Neural progenitor cell (in vitro differentiated cells): ENCODE measurements at regions not wholly inside any gene's neighbourhood (a gene's known extent, or its start where the extent isn't known, plus 50 kb on each side); places are given as distances from the start of the nearest gene placed in this dataset.
A peak's percentile ranks its signal among the peaks of the same experiment; 100 is the strongest.
"Not testable (repeated sequence)": the region's sequence is repeated elsewhere in the genome, so short reads cannot be mapped to it uniquely, and the experiment has no call there.

Experiments used
- DNase-seq: peaks from one replicate; pipeline ENCODE4 v3.0.0-alpha.2; 2016; ENCODE audit warnings: low spot score
- H2AFZ ChIP-seq: fragments of 200-600 bp; sonication (generic); replicated peaks from 2 replicates; pipeline ENCODE4 v1.6.1; 2016; ENCODE audit warnings: antibody characterized with exemption
- H3F3A ChIP-seq: fragments of 200-600 bp; sonication (generic); 2 replicates; pipeline ENCODE4 v1.6.1; 2016; ENCODE audit warnings: antibody characterized with exemption, low read depth
- H3K27ac ChIP-seq: fragments of 200-600 bp; sonication (generic); 2 replicates; pipeline ENCODE4 v1.5.1; 2016; ENCODE audit warnings: mild to moderate bottlenecking
- H3K27me3 ChIP-seq: fragments of 200-600 bp; sonication (generic); 2 replicates; pipeline ENCODE4 v1.6.1; 2016; ENCODE audit warnings: mild to moderate bottlenecking, moderate library complexity
- H3K36me3 ChIP-seq: fragments of 200-600 bp; sonication (generic); 2 replicates; pipeline ENCODE4 v1.5.1; 2016
- H3K4me1 ChIP-seq: fragments of 200-600 bp; sonication (generic); 2 replicates; pipeline ENCODE4 v1.6.1; 2016; ENCODE audit warnings: mixed run types
- H3K4me2 ChIP-seq: fragments of 200-600 bp; sonication (generic); 2 replicates; pipeline ENCODE4 v1.6.1; 2016
- H3K4me3 ChIP-seq: fragments of 200-600 bp; sonication (generic); 2 replicates; pipeline ENCODE4 v1.5.1; 2016
- H3K79me2 ChIP-seq: fragments of 200-600 bp; sonication (generic); 2 replicates; pipeline ENCODE4 v1.6.1; 2016; ENCODE audit warnings: low read depth
- H3K9ac ChIP-seq: fragments of 200-600 bp; sonication (generic); 2 replicates; pipeline ENCODE4 v1.6.1; 2016
- H3K9me3 ChIP-seq: fragments of 200-600 bp; sonication (generic); 2 replicates; pipeline ENCODE4 v1.5.1; 2016; ENCODE audit warnings: low read depth
- H4K20me1 ChIP-seq: fragments of 200-600 bp; sonication (generic); 2 replicates; pipeline ENCODE4 v1.6.1; 2016; ENCODE audit warnings: low read depth
- H3K27ac Mint-ChIP-seq: 3 replicates; pipeline ENCODE4 v1.8.0; 2021; ENCODE audit warnings: mixed read lengths
- H3K27me3 Mint-ChIP-seq: 2 replicates; pipeline ENCODE4 v1.8.0; 2022; ENCODE audit warnings: low read depth, mild to moderate bottlenecking, inconsistent platforms, moderate library complexity, mixed read lengths; ENCODE audit not compliant: insufficient read depth
- H3K36me3 Mint-ChIP-seq: 3 replicates; pipeline ENCODE4 v1.8.0; 2021; ENCODE audit warnings: mixed read lengths
- H3K4me1 Mint-ChIP-seq: 3 replicates; pipeline ENCODE4 v1.8.0; 2021; ENCODE audit warnings: mixed read lengths
- H3K4me3 Mint-ChIP-seq: 3 replicates; pipeline ENCODE4 v1.8.0; 2021; ENCODE audit warnings: mild to moderate bottlenecking, moderate library complexity, mixed read lengths
- H3K9me3 Mint-ChIP-seq: 3 replicates; pipeline ENCODE4 v1.8.0; 2020; ENCODE audit warnings: mixed read lengths
- EZH2 ChIP-seq: fragments of 200-600 bp; sonication (generic); IDR thresholded peaks from 2 replicates; pipeline ENCODE4 v1.6.1; 2017; ENCODE audit warnings: antibody characterized with exemption, mild to moderate bottlenecking, moderate library complexity
- EZH2phosphoT487 ChIP-seq: fragments of 200-600 bp; sonication (generic); IDR thresholded peaks from 2 replicates; pipeline ENCODE4 v1.6.1; 2017; ENCODE audit warnings: antibody characterized with exemption
- TF ChIP-seq, protein P1 (sequence below): fragments of 200-600 bp; sonication (generic); IDR thresholded peaks from 2 replicates; pipeline ENCODE4 v1.5.1; 2017; ENCODE audit warnings: antibody characterized with exemption, mild to moderate bottlenecking

DNA sequence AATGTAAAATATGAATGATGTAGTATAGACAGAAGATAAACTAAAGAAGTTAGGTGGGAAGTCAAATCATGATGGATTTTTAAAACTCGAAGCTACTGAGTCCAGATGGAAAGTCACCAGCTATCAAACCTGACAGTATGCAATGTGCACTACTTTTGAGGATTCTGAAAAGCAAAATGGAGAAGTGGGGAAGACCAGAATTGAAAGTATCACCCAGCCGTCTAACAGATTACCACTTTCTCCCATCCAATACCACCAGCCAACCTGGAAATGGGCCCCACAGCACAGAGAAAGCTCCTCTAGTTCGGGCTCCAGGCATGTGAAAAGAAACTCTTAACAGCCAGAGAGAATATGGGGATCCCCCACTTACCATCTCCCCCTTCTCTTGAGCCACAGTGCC, 67.9 kb upstream of the SRRM3 start:
- Mint-ChIP-seq H3K9me3 (no peaks in the 10 kb centered on the region), H3K27me3 (peaks cover 7% of the 10 kb centered on the region), H3K4me3 (no peak overlapping the region), H3K27ac (no peak overlapping the region), H3K4me1 (peaks cover 6% of the 10 kb centered on the region), H3K36me3 (no peaks in the 10 kb centered on the region)
- H3K79me2 ChIP-seq, result no peaks in the 10 kb centered on the region
- TF ChIP-seq EZH2phosphoT487 (no peak), EZH2 (no peak)
- TF ChIP-seq, protein P1, sequence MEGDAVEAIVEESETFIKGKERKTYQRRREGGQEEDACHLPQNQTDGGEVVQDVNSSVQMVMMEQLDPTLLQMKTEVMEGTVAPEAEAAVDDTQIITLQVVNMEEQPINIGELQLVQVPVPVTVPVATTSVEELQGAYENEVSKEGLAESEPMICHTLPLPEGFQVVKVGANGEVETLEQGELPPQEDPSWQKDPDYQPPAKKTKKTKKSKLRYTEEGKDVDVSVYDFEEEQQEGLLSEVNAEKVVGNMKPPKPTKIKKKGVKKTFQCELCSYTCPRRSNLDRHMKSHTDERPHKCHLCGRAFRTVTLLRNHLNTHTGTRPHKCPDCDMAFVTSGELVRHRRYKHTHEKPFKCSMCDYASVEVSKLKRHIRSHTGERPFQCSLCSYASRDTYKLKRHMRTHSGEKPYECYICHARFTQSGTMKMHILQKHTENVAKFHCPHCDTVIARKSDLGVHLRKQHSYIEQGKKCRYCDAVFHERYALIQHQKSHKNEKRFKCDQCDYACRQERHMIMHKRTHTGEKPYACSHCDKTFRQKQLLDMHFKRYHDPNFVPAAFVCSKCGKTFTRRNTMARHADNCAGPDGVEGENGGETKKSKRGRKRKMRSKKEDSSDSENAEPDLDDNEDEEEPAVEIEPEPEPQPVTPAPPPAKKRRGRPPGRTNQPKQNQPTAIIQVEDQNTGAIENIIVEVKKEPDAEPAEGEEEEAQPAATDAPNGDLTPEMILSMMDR, result no peak
- H2AFZ ChIP-seq, result peak overlapping the region; percentile 26
- H3K9me3 ChIP-seq, result no peaks in the 10 kb centered on the region
- no peak overlapping the region for H3K4me3 ChIP-seq
- H3K27me3 ChIP-seq, result no peaks in the 10 kb centered on the region
- H3K4me2 ChIP-seq, result no peak overlapping the region
- no peak overlapping the region for H3K27ac ChIP-seq
- H3K36me3 ChIP-seq, result no peaks in the 10 kb centered on the region
- H4K20me1 ChIP-seq, result no peaks in the 10 kb centered on the region
- no peaks in the 10 kb centered on the region for H3K4me1 ChIP-seq
- H3F3A ChIP-seq, result no peaks in the 10 kb centered on the region
- H3K9ac ChIP-seq, result no peak overlapping the region
- DNase-seq, result no peak

DNA sequence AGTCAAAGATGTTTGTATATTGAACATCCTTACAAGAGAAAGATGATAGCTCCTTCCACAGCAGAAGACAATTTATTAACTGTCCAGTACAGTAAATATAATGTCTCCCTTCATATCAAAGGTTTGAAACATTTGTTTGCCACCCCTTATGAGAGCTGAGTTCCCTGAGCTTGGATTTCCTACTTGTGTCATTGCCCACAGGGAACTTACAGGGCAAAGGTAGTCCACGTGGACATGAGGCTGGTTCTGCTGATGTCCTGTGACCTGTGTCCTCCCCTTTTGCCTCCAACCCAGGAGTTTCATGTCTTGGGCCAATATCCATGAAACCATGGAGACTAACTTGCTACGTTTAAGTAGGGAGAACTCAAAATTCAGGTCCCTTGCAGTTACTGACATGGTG, 66.4 kb upstream of the SRRM3 start:
- not testable (repeated sequence) for H3K79me2 ChIP-seq, H3K27ac ChIP-seq, H3K4me1 Mint-ChIP-seq, DNase-seq, H3F3A ChIP-seq, H3K36me3 ChIP-seq, H3K4me3 Mint-ChIP-seq, H3K4me2 ChIP-seq, H3K9me3 ChIP-seq, H3K27me3 Mint-ChIP-seq, H3K4me1 ChIP-seq, H3K36me3 Mint-ChIP-seq, H2AFZ ChIP-seq, H3K27ac Mint-ChIP-seq, H3K4me3 ChIP-seq, H3K9ac ChIP-seq, H3K9me3 Mint-ChIP-seq, H3K27me3 ChIP-seq, H4K20me1 ChIP-seq

DNA sequence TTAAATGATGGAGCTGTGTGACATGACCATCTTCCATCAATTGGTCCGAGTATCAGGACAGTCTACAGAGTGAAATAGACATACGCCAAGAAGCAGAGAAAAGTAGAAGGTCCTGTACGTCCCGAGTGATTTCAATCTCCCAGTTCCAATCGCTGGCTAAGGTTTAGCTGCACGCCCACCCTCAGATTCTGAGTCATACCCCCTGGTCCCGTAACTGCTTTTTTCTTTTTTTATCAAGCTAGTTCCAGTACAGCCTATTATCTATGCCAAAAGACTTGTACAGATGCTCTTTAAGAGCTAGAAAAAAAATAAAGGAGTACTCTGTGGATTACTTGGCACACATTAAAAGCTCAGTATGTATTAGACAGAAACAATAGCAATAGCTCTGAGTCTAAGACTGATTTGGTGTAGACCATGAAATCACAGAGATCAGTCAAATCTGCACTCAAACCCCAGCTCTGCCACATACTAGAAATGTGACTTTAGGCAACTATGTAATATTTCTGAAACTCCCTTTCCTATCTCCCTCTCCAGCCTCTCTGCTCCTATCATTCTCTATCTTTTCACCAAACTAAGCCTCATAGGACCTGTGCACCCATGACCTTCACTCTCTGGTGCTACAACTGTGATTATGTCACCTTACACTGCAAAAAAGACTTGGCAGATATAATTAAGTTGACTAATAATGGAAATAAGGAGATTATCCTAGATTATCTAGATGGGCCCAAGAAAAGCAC, 63.0 kb upstream of the SRRM3 start:
- H3K27me3 Mint-ChIP-seq, H3K4me2 ChIP-seq, DNase-seq, H3K4me1 Mint-ChIP-seq, H3K4me1 ChIP-seq, H3K27ac Mint-ChIP-seq, H3K4me3 Mint-ChIP-seq, H3K9me3 Mint-ChIP-seq, H3K4me3 ChIP-seq, H3K79me2 ChIP-seq, H3K36me3 ChIP-seq, H3K27ac ChIP-seq, H3K36me3 Mint-ChIP-seq, H3F3A ChIP-seq, H2AFZ ChIP-seq, H3K9me3 ChIP-seq, H4K20me1 ChIP-seq, H3K9ac ChIP-seq, H3K27me3 ChIP-seq: not testable (repeated sequence)

DNA sequence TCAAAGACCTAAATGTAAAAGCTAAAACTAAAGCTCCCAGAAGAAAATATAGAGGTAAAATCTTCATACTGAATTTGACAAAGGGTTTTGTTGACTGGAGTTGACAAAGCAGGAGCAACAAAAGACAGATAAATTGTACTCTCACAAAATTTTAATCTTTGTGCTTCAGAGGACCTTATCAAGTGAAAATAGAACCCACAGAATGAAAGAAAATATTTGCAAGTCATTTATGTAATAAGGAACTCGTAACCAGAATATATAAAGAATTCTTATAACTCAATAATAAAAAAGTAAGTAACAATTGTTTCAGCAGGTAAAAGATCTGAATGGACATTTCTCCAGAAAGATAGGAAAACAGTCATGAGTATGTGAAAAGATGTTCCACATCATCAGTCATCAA, 62.0 kb upstream of the SRRM3 start:
- Histone ChIP-seq H4K20me1 (no peaks in the 10 kb centered on the region), H3F3A (no peaks in the 10 kb centered on the region), H3K4me3 (no peak overlapping the region), H3K4me1 (no peaks in the 10 kb centered on the region), H3K9me3 (no peaks in the 10 kb centered on the region), H3K79me2 (no peaks in the 10 kb centered on the region), H3K4me2 (no peak overlapping the region), H3K27ac (no peak overlapping the region), H3K36me3 (no peaks in the 10 kb centered on the region), H2AFZ (no peak overlapping the region), H3K27me3 (no peaks in the 10 kb centered on the region), H3K9ac (no peak overlapping the region)
- no peaks in the 10 kb centered on the region for H3K36me3 Mint-ChIP-seq
- TF ChIP-seq EZH2 (no peak), EZH2phosphoT487 (no peak)
- TF ChIP-seq, protein P1, result no peak
- H3K4me3 Mint-ChIP-seq, result no peak overlapping the region
- no peaks in the 10 kb centered on the region for H3K9me3 Mint-ChIP-seq
- DNase-seq, result no peak
- H3K27ac Mint-ChIP-seq, result no peak overlapping the region
- H3K4me1 Mint-ChIP-seq, result no peaks in the 10 kb centered on the region
- peaks cover 2% of the 10 kb centered on the region for H3K27me3 Mint-ChIP-seq

DNA sequence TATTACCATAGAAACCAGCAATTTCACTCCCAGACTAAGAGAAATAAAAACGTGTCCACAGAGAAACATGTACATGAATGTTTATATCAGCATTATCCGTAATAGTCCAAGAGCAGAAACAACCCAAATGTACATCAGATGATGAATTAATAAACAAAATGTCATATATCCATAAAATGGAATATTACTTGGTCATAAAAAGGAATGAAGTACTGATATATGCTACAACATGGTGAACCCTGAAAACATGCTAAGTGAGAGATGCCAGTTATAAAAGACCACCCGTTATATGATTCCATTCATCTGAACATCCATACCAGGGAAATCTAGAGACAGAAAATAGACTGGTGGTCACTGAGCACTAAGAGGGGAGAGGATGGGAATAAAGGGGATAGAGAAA, 61.4 kb upstream of the SRRM3 start:
- not testable (repeated sequence) for H3K27ac Mint-ChIP-seq, H3K9ac ChIP-seq, H3K9me3 Mint-ChIP-seq, H3K4me1 ChIP-seq, H3K79me2 ChIP-seq, H3K4me1 Mint-ChIP-seq, H3F3A ChIP-seq, H4K20me1 ChIP-seq, H2AFZ ChIP-seq, H3K27ac ChIP-seq, H3K36me3 ChIP-seq, H3K9me3 ChIP-seq, H3K4me3 ChIP-seq, H3K4me2 ChIP-seq, H3K27me3 ChIP-seq, H3K27me3 Mint-ChIP-seq, H3K36me3 Mint-ChIP-seq, DNase-seq, H3K4me3 Mint-ChIP-seq
